ENCODE measurements at regions not wholly inside any gene's neighbourhood (a gene's known extent, or its start where the extent isn't known, plus 50 kb on each side); places are given as distances from the start of the nearest gene placed in this dataset.
"Not testable (repeated sequence)": the region's sequence is repeated elsewhere in the genome, so short reads cannot be mapped to it uniquely, and the experiment has no call there.

GRCh38 chr17:77786740-77787505 lies 171.6 kb upstream of the TNRC6C start:
- DNase-seq: no peak

GRCh38 chr17:77790143-77790829 lies 168.2 kb upstream of the TNRC6C start:
- no peak for DNase-seq

DNA sequence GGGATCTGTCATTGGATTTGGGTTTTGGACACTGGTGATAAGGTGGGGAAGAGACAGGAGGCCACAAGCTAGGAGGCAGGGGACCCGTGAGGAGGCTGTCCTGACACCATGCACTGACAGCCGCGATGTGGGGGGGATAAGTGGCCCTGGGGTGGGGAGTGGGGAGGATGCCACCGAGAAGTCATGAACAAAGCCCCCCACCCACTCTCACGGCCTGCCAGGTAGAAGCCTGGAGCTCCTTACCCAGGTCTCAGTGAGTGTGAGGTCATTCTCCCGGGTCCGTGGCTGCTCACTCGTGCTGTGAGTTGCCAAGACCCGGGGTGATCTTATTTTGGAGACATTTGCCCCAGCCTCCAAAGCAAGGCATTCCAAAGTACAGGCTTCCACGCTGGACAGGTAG lies 165.9 kb upstream of the TNRC6C start:
- DNase-seq: no peak

DNA sequence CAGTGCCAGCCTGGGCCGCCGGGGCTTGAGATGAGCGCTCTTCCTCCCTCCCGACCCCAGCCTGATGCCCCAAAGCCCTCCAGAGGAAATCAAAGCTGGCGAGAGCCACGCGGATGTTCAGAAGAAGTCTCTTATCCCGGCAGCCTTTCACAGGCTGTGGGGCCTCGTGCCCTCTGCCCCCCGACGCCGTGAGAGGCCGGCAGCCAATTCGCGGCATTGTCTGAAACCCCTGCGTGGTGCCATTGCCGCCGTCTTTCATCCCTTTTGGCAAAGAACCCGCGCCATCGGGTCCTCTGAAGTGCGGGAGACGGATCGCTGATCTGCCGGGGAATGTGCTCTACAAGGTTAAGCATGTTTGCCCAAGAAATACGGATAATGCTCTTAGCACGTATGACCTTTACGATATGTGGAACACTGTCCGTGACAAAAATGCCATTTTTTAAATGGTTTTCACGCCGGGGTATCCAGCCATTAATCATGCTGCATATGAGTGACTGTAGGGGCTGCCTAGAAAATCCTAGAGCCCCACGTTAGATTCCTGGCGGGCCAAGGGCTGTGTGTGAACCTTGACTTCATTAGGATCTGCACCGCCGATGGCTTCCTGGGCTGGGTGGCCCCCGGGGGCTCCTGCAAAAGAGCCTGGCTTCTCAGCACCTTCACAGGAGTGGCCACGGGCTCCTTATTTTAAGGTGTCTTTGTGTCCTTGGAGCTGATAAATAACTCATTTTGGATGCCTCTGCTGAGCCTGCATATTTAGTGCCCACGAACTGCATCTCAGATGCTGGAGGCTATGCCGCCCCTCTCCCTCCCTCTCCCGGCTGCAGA lies 165.1 kb upstream of the TNRC6C start:
- no peak for DNase-seq

DNA sequence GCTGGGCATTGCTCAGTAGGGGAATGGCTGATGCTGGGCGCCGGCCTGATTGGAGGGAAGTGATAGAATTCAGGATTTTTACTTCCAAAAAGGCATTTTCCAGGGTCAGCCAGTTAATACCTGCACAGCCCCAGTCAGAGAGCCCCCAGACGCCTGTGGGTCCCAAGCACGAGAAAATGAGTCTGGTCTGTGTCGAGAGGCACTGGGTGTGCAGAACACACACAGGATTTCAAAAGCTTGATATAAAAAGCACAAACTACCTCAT lies 164.6 kb upstream of the TNRC6C start:
- DNase-seq: no peak

- no peak for DNase-seq
Measured at GRCh38 chr17:77794846-77795245, 163.7 kb upstream of the TNRC6C start.

- DNase-seq: no peak
Measured at GRCh38 chr17:77795685-77796084, 162.8 kb upstream of the TNRC6C start.

GRCh38 chr17:77796176-77796860 lies 162.2 kb upstream of the TNRC6C start:
- DNase-seq: no peak

GRCh38 chr17:77798031-77798430 lies 160.5 kb upstream of the TNRC6C start:
- no peak for DNase-seq

DNA sequence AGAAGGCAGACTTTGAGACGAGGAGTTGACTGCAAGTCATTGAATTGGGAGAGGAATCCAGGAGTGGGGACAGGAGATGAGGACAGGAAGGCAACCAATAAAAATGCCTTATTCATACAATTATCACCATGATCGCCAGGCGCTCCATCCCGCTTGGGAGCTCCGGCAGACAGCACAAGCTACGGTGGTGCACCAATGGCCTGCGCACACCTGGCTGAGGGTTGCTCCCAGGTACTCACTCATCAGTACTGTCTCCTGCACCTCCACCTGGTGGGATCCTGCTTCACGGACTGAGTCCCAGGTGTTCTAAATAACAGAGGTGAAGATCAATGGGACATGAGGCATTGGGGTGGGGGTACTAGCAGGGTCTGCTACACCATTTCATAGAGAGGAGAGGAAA lies 160.0 kb upstream of the TNRC6C start:
- DNase-seq: no peak

DNA sequence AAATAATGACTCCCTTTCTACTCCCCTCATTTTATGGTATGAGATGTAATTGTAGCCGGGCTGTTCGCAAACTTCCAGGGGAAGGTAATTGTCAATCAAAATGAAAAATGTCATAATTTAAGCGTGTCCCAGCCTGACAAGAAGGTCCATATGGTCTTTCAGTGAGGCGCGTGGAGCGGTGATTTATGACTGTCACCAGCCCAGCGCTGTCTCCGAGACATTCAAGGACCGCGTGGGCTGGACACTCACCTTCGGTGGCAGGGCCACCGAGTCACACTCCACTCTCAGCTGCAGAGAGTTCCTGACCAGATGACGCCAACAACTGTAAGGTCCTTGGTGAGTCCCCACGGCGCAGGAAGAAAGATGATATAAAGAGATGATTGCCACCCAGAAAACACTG lies 157.7 kb upstream of the TNRC6C start:
- DNase-seq: no peak

DNA sequence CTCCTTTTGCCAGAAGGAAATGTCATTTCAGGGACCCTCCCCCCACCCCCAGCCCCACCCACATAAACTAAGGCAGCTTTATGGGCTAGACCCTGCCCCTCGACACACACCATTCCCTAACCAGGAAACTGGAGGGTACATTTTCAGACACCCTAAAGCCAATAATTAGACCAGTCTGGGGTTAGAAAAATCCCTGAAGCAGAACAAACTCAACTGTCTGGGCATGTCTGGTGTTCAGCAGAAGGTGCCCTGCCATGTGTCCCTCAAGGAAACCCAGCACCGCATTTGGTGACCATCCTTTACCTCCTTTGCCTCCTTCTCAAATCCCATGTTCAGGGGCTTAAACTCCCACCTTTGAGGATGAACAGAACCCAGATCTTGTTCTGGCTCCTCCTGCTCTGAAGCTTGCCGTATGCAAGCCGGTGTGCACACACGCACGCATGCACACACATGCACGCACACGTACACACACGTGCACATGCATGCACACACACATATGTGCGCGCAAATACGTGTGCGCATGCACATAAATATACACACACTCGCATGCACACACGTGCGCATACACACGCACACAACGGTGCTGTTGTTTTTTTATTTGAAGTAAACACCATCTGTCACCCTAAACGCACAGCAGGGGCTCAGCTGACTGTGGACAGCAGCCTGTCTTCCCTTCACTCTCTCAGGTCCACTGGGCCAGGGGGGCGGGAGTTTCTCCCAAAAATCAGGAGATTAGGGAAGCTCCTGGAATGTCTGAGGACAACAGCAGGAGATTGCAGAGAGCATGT lies 156.8 kb upstream of the TNRC6C start:
- no peak for DNase-seq

DNA sequence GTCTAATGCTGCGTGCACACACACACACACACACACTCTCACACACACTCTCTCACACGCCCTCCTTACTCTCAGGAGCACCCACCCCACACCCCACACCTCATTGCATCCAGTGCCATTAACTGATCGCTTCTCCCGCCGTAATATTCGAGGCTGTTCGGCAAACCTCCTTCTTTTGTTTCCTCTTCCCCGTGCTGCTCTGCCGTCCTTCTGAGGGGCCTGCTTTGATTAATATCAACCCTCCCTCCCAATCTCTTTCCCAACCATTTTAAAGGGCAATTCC lies 156.2 kb upstream of the TNRC6C start:
- no peak for DNase-seq

DNA sequence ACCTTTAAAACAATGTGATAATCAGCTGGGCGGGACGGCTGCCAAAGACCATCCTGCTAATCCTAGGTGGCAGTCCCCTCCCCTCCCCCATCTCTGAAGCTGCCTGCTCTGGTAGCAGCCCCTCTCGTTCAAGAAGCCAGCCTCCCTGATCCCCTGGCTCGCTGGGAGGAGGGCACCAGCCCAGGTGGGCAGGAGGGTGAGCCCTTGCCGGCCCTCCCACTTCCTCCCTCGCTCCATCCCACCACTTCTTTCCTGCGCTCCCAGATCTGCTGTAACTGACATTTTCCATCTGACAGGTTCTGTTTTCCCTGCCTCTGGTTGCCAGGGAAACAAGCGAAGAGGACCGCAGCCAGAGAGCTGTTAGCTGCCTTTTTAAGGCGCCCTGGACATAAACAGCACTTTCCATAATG lies 155.7 kb upstream of the TNRC6C start:
- no peak for DNase-seq

- DNase-seq: no peak
Measured at GRCh38 chr17:77803726-77804125, 154.8 kb upstream of the TNRC6C start.

GRCh38 chr17:77804796-77805426 lies 153.6 kb upstream of the TNRC6C start:
- no peak for DNase-seq

GRCh38 chr17:77805970-77806369 lies 152.5 kb upstream of the TNRC6C start:
- not testable (repeated sequence) for DNase-seq

DNA sequence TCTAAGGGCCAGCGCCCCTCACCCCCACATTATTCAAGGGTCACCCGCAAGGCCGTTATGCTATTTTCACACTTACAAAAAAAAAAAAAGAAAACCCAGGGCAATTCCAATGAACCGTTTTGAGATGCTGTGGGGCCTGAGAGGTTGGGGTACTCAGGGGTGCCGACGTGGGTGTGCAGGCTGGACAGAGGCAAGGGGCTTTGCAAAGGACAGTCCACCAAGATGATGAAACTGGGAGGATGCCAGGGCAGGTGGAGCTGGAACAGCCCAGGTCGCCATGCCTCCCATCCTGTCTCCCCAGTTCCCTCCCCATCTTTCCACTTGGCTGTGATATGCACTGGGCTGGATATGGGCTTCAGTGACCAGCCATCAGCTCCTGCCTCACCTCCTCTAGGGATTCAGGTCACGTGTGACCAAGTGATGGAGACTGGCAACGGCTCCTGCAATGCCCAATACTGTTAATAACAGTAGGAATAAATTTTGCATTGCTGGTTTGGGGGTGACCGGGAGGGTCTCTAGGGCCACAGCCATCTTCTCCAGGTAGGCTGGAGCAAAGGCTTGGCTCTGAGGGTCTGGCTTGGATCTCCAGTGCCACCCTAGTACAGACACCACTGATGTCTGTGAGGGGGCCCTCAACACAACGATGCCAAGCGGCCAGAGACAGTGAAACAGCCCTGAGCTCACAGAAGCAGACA lies 151.3 kb upstream of the TNRC6C start:
- no peak for DNase-seq

DNA sequence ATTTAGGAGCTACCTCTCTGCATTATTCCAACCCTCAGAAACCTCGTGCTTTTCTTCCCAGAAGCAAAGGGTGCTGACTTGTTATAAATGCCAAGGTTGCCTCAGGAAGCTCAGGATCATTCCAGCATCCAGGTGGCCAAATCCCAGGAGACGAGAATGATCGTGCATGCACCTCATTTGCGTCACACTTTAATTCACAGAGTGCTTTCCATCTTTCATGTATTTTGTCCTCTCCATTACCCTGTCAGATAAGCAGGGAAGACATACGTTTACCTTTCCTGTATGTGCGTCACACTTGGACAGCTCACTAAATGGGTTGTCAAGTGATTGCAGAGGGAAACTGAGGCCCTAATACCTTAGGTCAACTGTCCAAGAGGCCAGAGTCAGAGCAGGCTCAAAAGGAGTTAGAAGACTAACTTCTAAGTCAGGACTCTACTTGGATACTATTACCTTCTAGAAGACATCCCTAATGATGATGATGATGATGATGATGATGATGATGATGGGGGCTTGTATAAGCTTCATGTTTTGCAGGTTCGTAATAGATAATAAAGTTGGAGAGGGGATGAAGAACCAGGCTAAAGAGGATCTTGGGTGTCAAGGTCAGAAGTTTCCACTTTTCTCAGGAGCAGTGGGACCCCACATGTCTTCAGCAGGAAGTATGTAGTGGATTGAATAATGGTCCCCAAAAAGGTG lies 150.6 kb upstream of the TNRC6C start:
- DNase-seq: no peak

DNA sequence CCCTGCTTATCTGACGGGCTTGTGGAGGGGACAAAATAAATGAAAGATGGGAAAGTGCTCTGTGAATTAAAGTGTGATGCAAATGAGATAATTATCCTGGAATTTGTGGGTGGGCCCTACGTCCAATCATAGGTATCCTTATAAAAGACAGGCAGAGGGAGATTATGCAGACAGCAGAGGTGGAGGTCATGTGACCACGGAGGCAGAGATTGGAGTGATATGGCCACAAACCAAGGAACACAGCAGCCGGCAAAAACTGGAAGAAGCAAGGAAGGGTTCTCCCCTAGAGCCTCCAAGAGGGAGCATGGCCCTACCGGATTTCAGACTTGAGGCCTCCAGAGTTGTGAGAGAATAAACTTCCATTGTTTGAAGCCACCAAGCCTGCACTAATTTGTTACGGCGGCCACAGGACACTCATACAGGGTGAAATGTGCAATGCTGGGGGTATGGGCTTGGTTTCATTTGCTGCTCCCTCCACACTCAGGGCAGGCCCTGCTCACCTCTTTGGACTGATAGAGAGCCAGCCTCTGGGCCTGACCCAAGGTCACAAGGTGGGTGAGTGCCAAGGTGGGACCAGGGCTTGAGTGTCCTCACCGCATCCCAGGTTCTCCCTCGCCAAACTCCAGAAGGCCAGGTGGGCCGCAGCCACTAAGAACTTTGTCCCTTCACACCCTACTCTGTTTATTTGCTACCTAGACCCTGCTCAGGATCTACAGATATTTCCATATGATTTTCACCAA lies 149.6 kb upstream of the TNRC6C start:
- DNase-seq: no peak

Data from NCI-H1048 (cell line).